ENCODE measurements at regions not wholly inside any gene's neighbourhood (a gene's known extent, or its start where the extent isn't known, plus 50 kb on each side); places are given as distances from the start of the nearest gene placed in this dataset.

GRCh38 chr3:77859156-77859555 lies 819.3 kb downstream of the ROBO2 start:
- DNase-seq (ENCODE audit: low read depth, low spot score), result no peak

GRCh38 chr3:77868725-77869124 lies 828.8 kb downstream of the ROBO2 start:
- DNase-seq (ENCODE audit: low read depth, low spot score), result no peak

GRCh38 chr3:77869423-77869822 lies 829.5 kb downstream of the ROBO2 start:
- no peak for DNase-seq (ENCODE audit: low read depth, low spot score)

- DNase-seq (ENCODE audit: low read depth, low spot score), result no peak
These were observed 831.5 kb downstream of the ROBO2 start for GRCh38 chr3:77871436-77871835.

GRCh38 chr3:77873598-77873997 lies 833.7 kb downstream of the ROBO2 start:
- DNase-seq (ENCODE audit: low read depth, low spot score), result no peak

GRCh38 chr3:77885381-77885780 lies 845.5 kb downstream of the ROBO2 start:
- DNase-seq (ENCODE audit: low read depth, low spot score), result no peak

- DNase-seq (ENCODE audit: low read depth, low spot score), result no peak
These were observed 847.7 kb downstream of the ROBO2 start for GRCh38 chr3:77887611-77888010.

GRCh38 chr3:77889616-77890015 lies 849.7 kb downstream of the ROBO2 start:
- DNase-seq (ENCODE audit: low read depth, low spot score), result no peak

- no peak for DNase-seq (ENCODE audit: low read depth, low spot score)
These were observed 858.7 kb downstream of the ROBO2 start for GRCh38 chr3:77898621-77899020.

GRCh38 chr3:77902675-77903074 lies 862.8 kb downstream of the ROBO2 start:
- no peak for DNase-seq (ENCODE audit: low read depth, low spot score)

GRCh38 chr3:77906102-77906709 lies 866.3 kb downstream of the ROBO2 start:
- no peak for DNase-seq (ENCODE audit: low read depth, low spot score)

- no peak for DNase-seq (ENCODE audit: low read depth, low spot score)
These were observed 873.8 kb downstream of the ROBO2 start for GRCh38 chr3:77913524-77914174.

- DNase-seq (ENCODE audit: low read depth, low spot score), result no peak
These were observed 875.4 kb downstream of the ROBO2 start for GRCh38 chr3:77915336-77915735.

- DNase-seq (ENCODE audit: low read depth, low spot score), result no peak
These were observed 877.3 kb downstream of the ROBO2 start for GRCh38 chr3:77917225-77917624.

- no peak for DNase-seq (ENCODE audit: low read depth, low spot score)
These were observed 879.3 kb downstream of the ROBO2 start for GRCh38 chr3:77919244-77919643.

GRCh38 chr3:77931255-77932009 lies 891.5 kb downstream of the ROBO2 start:
- DNase-seq (ENCODE audit: low read depth, low spot score), result no peak

GRCh38 chr3:77932926-77933325 lies 893.0 kb downstream of the ROBO2 start:
- no peak for DNase-seq (ENCODE audit: low read depth, low spot score)

GRCh38 chr3:77933926-77934325 lies 894.0 kb downstream of the ROBO2 start:
- DNase-seq (ENCODE audit: low read depth, low spot score), result no peak

- no peak for DNase-seq (ENCODE audit: low read depth, low spot score)
These were observed 895.5 kb downstream of the ROBO2 start for GRCh38 chr3:77935418-77935817.

GRCh38 chr3:77939726-77940125 lies 899.8 kb downstream of the ROBO2 start:
- DNase-seq (ENCODE audit: low read depth, low spot score), result no peak

GRCh38 chr3:77943598-77943997 lies 903.7 kb downstream of the ROBO2 start:
- no peak for DNase-seq (ENCODE audit: low read depth, low spot score)

GRCh38 chr3:77945320-77945719 lies 905.4 kb downstream of the ROBO2 start:
- DNase-seq (ENCODE audit: low read depth, low spot score), result no peak

- no peak for DNase-seq (ENCODE audit: low read depth, low spot score)
These were observed 907.8 kb downstream of the ROBO2 start for GRCh38 chr3:77947671-77948070.
